ENCODE measurements at regions not wholly inside any gene's neighbourhood (a gene's known extent, or its start where the extent isn't known, plus 50 kb on each side); places are given as distances from the start of the nearest gene placed in this dataset.

GRCh38 chr2:176581557-176582165, 312.4 kb downstream of the MTX2 start:
- TF ChIP-seq RARB (CRISPR knock-in tag; IDR thresholded peaks at IDR 0.05) (no peak), TCF4 (CRISPR knock-in tag; IDR thresholded peaks at IDR 0.05; ENCODE audit: borderline replicate concordance) (no peak), ZFP30 (CRISPR knock-in tag; IDR thresholded peaks at IDR 0.05) (no peak), ZNF8 (CRISPR knock-in tag; IDR thresholded peaks at IDR 0.05) (no peak), GLIS3 (CRISPR knock-in tag; IDR thresholded peaks at IDR 0.05) (no peak), ESRRG (CRISPR knock-in tag; IDR thresholded peaks at IDR 0.05) (no peak), ZNF70 (CRISPR knock-in tag; IDR thresholded peaks at IDR 0.05) (no peak)
- TF ChIP-seq, protein P1, sequence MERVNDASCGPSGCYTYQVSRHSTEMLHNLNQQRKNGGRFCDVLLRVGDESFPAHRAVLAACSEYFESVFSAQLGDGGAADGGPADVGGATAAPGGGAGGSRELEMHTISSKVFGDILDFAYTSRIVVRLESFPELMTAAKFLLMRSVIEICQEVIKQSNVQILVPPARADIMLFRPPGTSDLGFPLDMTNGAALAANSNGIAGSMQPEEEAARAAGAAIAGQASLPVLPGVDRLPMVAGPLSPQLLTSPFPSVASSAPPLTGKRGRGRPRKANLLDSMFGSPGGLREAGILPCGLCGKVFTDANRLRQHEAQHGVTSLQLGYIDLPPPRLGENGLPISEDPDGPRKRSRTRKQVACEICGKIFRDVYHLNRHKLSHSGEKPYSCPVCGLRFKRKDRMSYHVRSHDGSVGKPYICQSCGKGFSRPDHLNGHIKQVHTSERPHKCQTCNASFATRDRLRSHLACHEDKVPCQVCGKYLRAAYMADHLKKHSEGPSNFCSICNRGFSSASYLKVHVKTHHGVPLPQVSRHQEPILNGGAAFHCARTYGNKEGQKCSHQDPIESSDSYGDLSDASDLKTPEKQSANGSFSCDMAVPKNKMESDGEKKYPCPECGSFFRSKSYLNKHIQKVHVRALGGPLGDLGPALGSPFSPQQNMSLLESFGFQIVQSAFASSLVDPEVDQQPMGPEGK (CRISPR knock-in tag; IDR thresholded peaks at IDR 0.05; ENCODE audit: borderline replicate concordance), result no peak
